HepG2 (cell line): ENCODE measurements at regions not wholly inside any gene's neighbourhood (a gene's known extent, or its start where the extent isn't known, plus 50 kb on each side); places are given as distances from the start of the nearest gene placed in this dataset.

Source experiments
- ATAC-seq: fragments of 200-7000 bp; cut with Tn5 transposase; 3 replicates; pipeline ENCODE4 v1.9.1; 2020; ENCODE audit warnings: mild to moderate bottlenecking, moderate library complexity
- BruUV-seq: library from RNA; stranded (reverse); fragments of 400-500 nt; replicated peaks from 2 replicates; lab custom pipeline; 2021; lab: Mats Ljungman, UMichigan
- CTCF ChIA-PET: fragments of 300-600 bp; formaldehyde crosslinking; extraction: SDS; loops from one replicate; lab custom pipeline; 2021; ENCODE audit warnings: low total read pairs, inconsistent platforms, low intra/inter-chr PET ratio; lab: Yijun Ruan, JAX
- POLR2A ChIA-PET: fragments of 350-600 bp; sonication (Branson Sonifier 250); formaldehyde crosslinking; loops from one replicate; lab custom pipeline; 2020; ENCODE audit warnings: antibody characterized with exemption, inconsistent platforms; lab: Yijun Ruan, JAX
- DNase-seq: peaks from one replicate; pipeline ENCODE4 v3.0.0-alpha.2; 2015; ENCODE audit warnings: low spot score
- FAIRE-seq: peaks from 3 replicates; lab custom pipeline; 2011; peaks lifted over from hg19 to GRCh38; lab: Jason Lieb, UNC
- H2AFZ ChIP-seq: one replicate; pipeline ENCODE4 v1.6.1; 2011; ENCODE audit warnings: low read length, inconsistent platforms
- H3K27ac ChIP-seq: fragments of 300-600 bp; 3 replicates; pipeline ENCODE4 v1.8.0; 2011; ENCODE audit warnings: mixed run types, mild to moderate bottlenecking, mixed read lengths, low read length, inconsistent platforms; ENCODE audit not compliant: insufficient read depth; ENCODE audit errors: extremely low read length
- H3K27me3 ChIP-seq, 2 experiments: fragments of 200-600 bp in 1 of 2; 2 replicates in 1 of 2; 3 replicates in 1 of 2; pipeline versions ENCODE4 v1.6.0 to v1.8.0; 2011; ENCODE audit warnings: low read length in 2 of 2, mild to moderate bottlenecking in 2 of 2, moderate library complexity in 2 of 2, inconsistent platforms in 1 of 2; ENCODE audit not compliant: insufficient read depth in 2 of 2, control insufficient read depth in 1 of 2
- H3K36me3 ChIP-seq, 2 experiments: fragments of 200-600 bp in 1 of 2; replicated peaks in 1 of 2; 2 replicates in 1 of 2; 3 replicates in 1 of 2; pipeline versions ENCODE4 v1.5.1 to v1.8.0; 2011; ENCODE audit warnings: low read length in 2 of 2, inconsistent platforms in 1 of 2; ENCODE audit not compliant: insufficient read depth in 2 of 2, control insufficient read depth in 1 of 2
- H3K4me1 ChIP-seq: 2 replicates; pipeline ENCODE4 v1.5.1; 2012; ENCODE audit warnings: low read length, inconsistent platforms; ENCODE audit not compliant: insufficient read depth
- H3K4me2 ChIP-seq: 2 replicates; pipeline ENCODE4 v1.6.0; 2011; ENCODE audit warnings: low read depth, low read length, inconsistent platforms
- H3K4me3 ChIP-seq, 3 experiments: fragments of 200-600 bp in 1 of 3; sonication (generic), shearing (Covaris generic) in 1 of 3; replicated peaks in 1 of 3; 2 replicates each; pipeline ENCODE4 v1.5.1; 2011 to 2016; ENCODE audit warnings: low read length in 3 of 3, inconsistent platforms in 2 of 3, low read depth in 2 of 3, mild to moderate bottlenecking in 2 of 3, control low read depth in 1 of 3, mixed read lengths in 1 of 3; ENCODE audit not compliant: insufficient read depth in 1 of 3
- H3K79me2 ChIP-seq: one replicate; pipeline ENCODE4 v1.6.1; 2011; ENCODE audit warnings: low read length, inconsistent platforms; ENCODE audit not compliant: insufficient read depth
- H3K9ac ChIP-seq: 2 replicates; pipeline ENCODE4 v1.6.0; 2011; ENCODE audit warnings: mild to moderate bottlenecking, low read depth, low read length, inconsistent platforms; ENCODE audit not compliant: insufficient read depth
- H3K9me3 ChIP-seq: 2 replicates; pipeline ENCODE4 v1.5.1; 2012; ENCODE audit warnings: mild to moderate bottlenecking, low read length
- H4K20me1 ChIP-seq: 2 replicates; pipeline ENCODE4 v1.6.0; 2011; ENCODE audit warnings: inconsistent platforms, mild to moderate bottlenecking, low read length, moderate library complexity; ENCODE audit not compliant: insufficient read depth
- CBX1 ChIP-seq: IDR thresholded peaks from one replicate; pipeline ENCODE4 v1.6.1; 2016; ENCODE audit warnings: antibody characterized with exemption, low read depth
- E2F5 ChIP-seq: sonication (generic); formaldehyde crosslinking; conservative IDR thresholded peaks from 2 replicates; pipeline ENCODE4 v1.4.0; 2020; ENCODE audit warnings: missing genetic modification reagents
- KDM2A ChIP-seq: sonication (generic); formaldehyde crosslinking; IDR thresholded peaks from 2 replicates; pipeline ENCODE4 v1.4.0; 2020; ENCODE audit warnings: low read depth, missing genetic modification reagents, borderline replicate concordance
- NFRKB ChIP-seq: fragments of 450-650 bp; IDR thresholded peaks from 2 replicates; pipeline ENCODE4 v1.6.1; 2017
- NR2F1 ChIP-seq, 2 experiments: fragments of 450-650 bp in 1 of 2; formaldehyde crosslinking in 1 of 2; IDR thresholded peaks; 2 replicates each; pipeline versions ENCODE4 v1.5.0 to v1.6.1; 2016 to 2020; ENCODE audit warnings: mild to moderate bottlenecking in 1 of 2, missing compliant biosample characterization in 1 of 2, missing genetic modification reagents in 1 of 2, moderate library complexity in 1 of 2
- ZBTB44 ChIP-seq: sonication (generic); formaldehyde crosslinking; IDR thresholded peaks from 2 replicates; pipeline ENCODE4 v1.4.0; 2020; ENCODE audit warnings: missing genetic modification reagents
- ZNF280B ChIP-seq: sonication (generic); formaldehyde crosslinking; IDR thresholded peaks from 2 replicates; pipeline ENCODE4 v1.5.0; 2020; ENCODE audit warnings: missing genetic modification reagents, mild to moderate bottlenecking, borderline replicate concordance
- ZNF558 ChIP-seq: sonication (generic); formaldehyde crosslinking; IDR thresholded peaks from 2 replicates; pipeline ENCODE4 v1.9.0; 2022; ENCODE audit warnings: mild to moderate bottlenecking, missing genetic modification reagents, borderline replicate concordance
- WGBS: methylation state at CpG from one replicate; pipeline ENCODE4 v1.1.6; 2017; ENCODE audit warnings: low lambda C conversion rate; 5-methylcytosine and 5-hydroxymethylcytosine counted together
- in situ Hi-C: cut with HindIII; loops from 2 replicates; pipeline ENCODE4 v1.10.0; 2017; ENCODE audit warnings: low pct_unique_long_range_greater_than_20kb; ENCODE audit not compliant: extremely low pct_ligation_motif_present
- intact Hi-C: fragments of 100-400 bp; cut with micrococcal nuclease; formaldehyde crosslinking; loops from one replicate; pipeline ENCODE4 v1.10.0; 2022; ENCODE audit not compliant: unreplicated experiment

GRCh38 chr3:18900994-18901393, 247.3 kb upstream of the KCNH8 start:
- no peak for DNase-seq
- Histone ChIP-seq H3K79me2 (no peaks in the 10 kb centered on the region), H3K4me2 (no peak overlapping the region), H3K27ac (no peak overlapping the region), H4K20me1 (no peaks in the 10 kb centered on the region), H3K9me3 (no peaks in the 10 kb centered on the region), H3K4me1 (no peaks in the 10 kb centered on the region), H3K27me3 (no peaks in the 10 kb centered on the region; a peak in 1 of 5 replicates), H3K9ac (no peak overlapping the region), H2AFZ (no peak overlapping the region), H3K36me3 (no peaks in the 10 kb centered on the region), H3K4me3 (no peak overlapping the region)
- BruUV-seq = no TSS peak
- ChIA-PET POLR2A (no interaction called here), CTCF (no interaction called here)
- TF ChIP-seq CBX1 (no peak), NR2F1 (CRISPR knock-in tag; IDR thresholded peaks at IDR 0.05) (no peak), NFRKB (no peak), KDM2A (CRISPR knock-in tag) (no peak), ZNF280B (CRISPR knock-in tag) (no peak), ZNF558 (CRISPR knock-in tag) (no peak), ZBTB44 (no peak), E2F5 (no peak)
- in situ Hi-C loops (no loop called here), intact Hi-C loops (no loop called here)
- no peak for FAIRE-seq
- no peak for ATAC-seq
- 0% methylated on average over 3 of the region's 3 CpGs for WGBS
